HepG2 (cell line): ENCODE measurements at regions not wholly inside any gene's neighbourhood (a gene's known extent, or its start where the extent isn't known, plus 50 kb on each side); places are given as distances from the start of the nearest gene placed in this dataset.

Source experiments
- ATAC-seq: fragments of 200-7000 bp; cut with Tn5 transposase; 3 replicates; pipeline ENCODE4 v1.9.1; 2020; ENCODE audit warnings: mild to moderate bottlenecking, moderate library complexity
- BruUV-seq: library from RNA; stranded (reverse); fragments of 400-500 nt; replicated peaks from 2 replicates; lab custom pipeline; 2021; lab: Mats Ljungman, UMichigan
- CTCF ChIA-PET: fragments of 300-600 bp; formaldehyde crosslinking; extraction: SDS; loops from one replicate; lab custom pipeline; 2021; ENCODE audit warnings: low total read pairs, inconsistent platforms, low intra/inter-chr PET ratio; lab: Yijun Ruan, JAX
- POLR2A ChIA-PET: fragments of 350-600 bp; sonication (Branson Sonifier 250); formaldehyde crosslinking; loops from one replicate; lab custom pipeline; 2020; ENCODE audit warnings: antibody characterized with exemption, inconsistent platforms; lab: Yijun Ruan, JAX
- DNase-seq: peaks from one replicate; pipeline ENCODE4 v3.0.0-alpha.2; 2015; ENCODE audit warnings: low spot score
- FAIRE-seq: peaks from 3 replicates; lab custom pipeline; 2011; peaks lifted over from hg19 to GRCh38; lab: Jason Lieb, UNC
- H2AFZ ChIP-seq: one replicate; pipeline ENCODE4 v1.6.1; 2011; ENCODE audit warnings: low read length, inconsistent platforms
- H3K27ac ChIP-seq: fragments of 300-600 bp; 3 replicates; pipeline ENCODE4 v1.8.0; 2011; ENCODE audit warnings: mixed run types, mild to moderate bottlenecking, mixed read lengths, low read length, inconsistent platforms; ENCODE audit not compliant: insufficient read depth; ENCODE audit errors: extremely low read length
- H3K27me3 ChIP-seq, 2 experiments: fragments of 200-600 bp in 1 of 2; 2 replicates in 1 of 2; 3 replicates in 1 of 2; pipeline versions ENCODE4 v1.6.0 to v1.8.0; 2011; ENCODE audit warnings: low read length in 2 of 2, mild to moderate bottlenecking in 2 of 2, moderate library complexity in 2 of 2, inconsistent platforms in 1 of 2; ENCODE audit not compliant: insufficient read depth in 2 of 2, control insufficient read depth in 1 of 2
- H3K36me3 ChIP-seq, 2 experiments: fragments of 200-600 bp in 1 of 2; replicated peaks in 1 of 2; 2 replicates in 1 of 2; 3 replicates in 1 of 2; pipeline versions ENCODE4 v1.5.1 to v1.8.0; 2011; ENCODE audit warnings: low read length in 2 of 2, inconsistent platforms in 1 of 2; ENCODE audit not compliant: insufficient read depth in 2 of 2, control insufficient read depth in 1 of 2
- H3K4me1 ChIP-seq: 2 replicates; pipeline ENCODE4 v1.5.1; 2012; ENCODE audit warnings: low read length, inconsistent platforms; ENCODE audit not compliant: insufficient read depth
- H3K4me2 ChIP-seq: 2 replicates; pipeline ENCODE4 v1.6.0; 2011; ENCODE audit warnings: low read depth, low read length, inconsistent platforms
- H3K4me3 ChIP-seq, 3 experiments: fragments of 200-600 bp in 1 of 3; sonication (generic), shearing (Covaris generic) in 1 of 3; replicated peaks in 1 of 3; 2 replicates each; pipeline ENCODE4 v1.5.1; 2011 to 2016; ENCODE audit warnings: low read length in 3 of 3, inconsistent platforms in 2 of 3, low read depth in 2 of 3, mild to moderate bottlenecking in 2 of 3, control low read depth in 1 of 3, mixed read lengths in 1 of 3; ENCODE audit not compliant: insufficient read depth in 1 of 3
- H3K79me2 ChIP-seq: one replicate; pipeline ENCODE4 v1.6.1; 2011; ENCODE audit warnings: low read length, inconsistent platforms; ENCODE audit not compliant: insufficient read depth
- H3K9ac ChIP-seq: 2 replicates; pipeline ENCODE4 v1.6.0; 2011; ENCODE audit warnings: mild to moderate bottlenecking, low read depth, low read length, inconsistent platforms; ENCODE audit not compliant: insufficient read depth
- H3K9me3 ChIP-seq: 2 replicates; pipeline ENCODE4 v1.5.1; 2012; ENCODE audit warnings: mild to moderate bottlenecking, low read length
- H4K20me1 ChIP-seq: 2 replicates; pipeline ENCODE4 v1.6.0; 2011; ENCODE audit warnings: inconsistent platforms, mild to moderate bottlenecking, low read length, moderate library complexity; ENCODE audit not compliant: insufficient read depth
- FOXC1 ChIP-seq: sonication (generic); formaldehyde crosslinking; IDR thresholded peaks from 2 replicates; pipeline ENCODE4 v1.8.0; 2022; ENCODE audit warnings: mild to moderate bottlenecking, missing genetic modification reagents, borderline replicate concordance
- HNF4G ChIP-seq, 2 experiments: sonication (generic) in 1 of 2; formaldehyde crosslinking in 1 of 2; IDR thresholded peaks; 2 replicates each; pipeline versions ENCODE4 v1.4.0 to v1.6.1; 2011 to 2020; ENCODE audit warnings: borderline replicate concordance in 2 of 2, low read depth in 2 of 2, mild to moderate bottlenecking in 2 of 2, low read length in 1 of 2, missing genetic modification reagents in 1 of 2, moderate library complexity in 1 of 2
- HOXA3 ChIP-seq: sonication (generic); formaldehyde crosslinking; IDR thresholded peaks from 2 replicates; pipeline ENCODE4 v1.5.0; 2020; ENCODE audit warnings: missing genetic modification reagents
- IKZF4 ChIP-seq: sonication (generic); formaldehyde crosslinking; IDR thresholded peaks from 2 replicates; pipeline ENCODE4 v1.5.1; 2020; ENCODE audit warnings: borderline replicate concordance, mild to moderate bottlenecking, low read depth, missing genetic modification reagents; ENCODE audit errors: not compliant biosample characterization
- JUN ChIP-seq: sonication (generic); formaldehyde crosslinking; IDR thresholded peaks from 2 replicates; pipeline ENCODE4 v1.4.0; 2020; ENCODE audit warnings: mild to moderate bottlenecking, missing genetic modification reagents
- MYNN ChIP-seq: sonication (generic); formaldehyde crosslinking; IDR thresholded peaks from 2 replicates; pipeline ENCODE4 v1.4.0; 2020; ENCODE audit warnings: mild to moderate bottlenecking, low read depth, missing genetic modification reagents
- NFIB ChIP-seq: sonication (generic); formaldehyde crosslinking; IDR thresholded peaks from 2 replicates; pipeline ENCODE4 v1.9.0; 2021; ENCODE audit warnings: missing genetic modification reagents, mild to moderate bottlenecking, borderline replicate concordance
- PHB2 ChIP-seq: fragments of 450-650 bp; IDR thresholded peaks from 2 replicates; pipeline ENCODE4 v1.6.1; 2018; ENCODE audit not compliant: partially characterized antibody
- SP4 ChIP-seq: sonication (generic); formaldehyde crosslinking; IDR thresholded peaks from 2 replicates; pipeline ENCODE4 v1.8.1; 2023; ENCODE audit warnings: mild to moderate bottlenecking, missing genetic modification reagents
- TBX3 ChIP-seq: fragments of 450-650 bp; IDR thresholded peaks from 2 replicates; pipeline ENCODE4 v1.6.1; 2017; ENCODE audit warnings: antibody characterized with exemption, mild to moderate bottlenecking, inconsistent platforms, borderline replicate concordance
- ZNF235 ChIP-seq: sonication (generic); formaldehyde crosslinking; IDR thresholded peaks from 2 replicates; pipeline ENCODE4 v1.8.1; 2023; ENCODE audit warnings: mild to moderate bottlenecking, missing genetic modification reagents, borderline replicate concordance
- ZNF264 ChIP-seq: sonication (generic); formaldehyde crosslinking; IDR thresholded peaks from 2 replicates; pipeline ENCODE4 v1.4.0; 2020; ENCODE audit warnings: missing genetic modification reagents
- ZNF382 ChIP-seq: sonication (generic); formaldehyde crosslinking; IDR thresholded peaks from 2 replicates; pipeline ENCODE4 v1.5.0; 2020; ENCODE audit warnings: missing genetic modification reagents, mild to moderate bottlenecking, borderline replicate concordance
- ZNF510 ChIP-seq: sonication (generic); formaldehyde crosslinking; IDR thresholded peaks from 2 replicates; pipeline ENCODE4 v1.4.0; 2020; ENCODE audit warnings: low read depth, mild to moderate bottlenecking, missing genetic modification reagents
- ZNF543 ChIP-seq: sonication (generic); formaldehyde crosslinking; IDR thresholded peaks from 2 replicates; pipeline ENCODE4 v1.4.0; 2020; ENCODE audit warnings: mild to moderate bottlenecking, missing genetic modification reagents
- ZNF598 ChIP-seq: sonication (generic); formaldehyde crosslinking; IDR thresholded peaks from 2 replicates; pipeline ENCODE4 v1.5.1; 2020; ENCODE audit warnings: mild to moderate bottlenecking, missing genetic modification reagents, borderline replicate concordance
- ZSCAN31 ChIP-seq: sonication (generic); formaldehyde crosslinking; IDR thresholded peaks from 2 replicates; pipeline ENCODE4 v1.5.0; 2020; ENCODE audit warnings: low read depth, mild to moderate bottlenecking, missing genetic modification reagents
- WGBS: methylation state at CpG from one replicate; pipeline ENCODE4 v1.1.6; 2017; ENCODE audit warnings: low lambda C conversion rate; 5-methylcytosine and 5-hydroxymethylcytosine counted together
- in situ Hi-C: cut with HindIII; loops from 2 replicates; pipeline ENCODE4 v1.10.0; 2017; ENCODE audit warnings: low pct_unique_long_range_greater_than_20kb; ENCODE audit not compliant: extremely low pct_ligation_motif_present
- intact Hi-C: fragments of 100-400 bp; cut with micrococcal nuclease; formaldehyde crosslinking; loops from one replicate; pipeline ENCODE4 v1.10.0; 2022; ENCODE audit not compliant: unreplicated experiment
- TF ChIP-seq, protein P1 (sequence below): sonication (generic); formaldehyde crosslinking; IDR thresholded peaks from 2 replicates; pipeline ENCODE4 v1.4.0; 2020; ENCODE audit warnings: mild to moderate bottlenecking, low read depth, missing genetic modification reagents
- TF ChIP-seq, protein P2 (sequence below): IDR thresholded peaks from 2 replicates; pipeline ENCODE4 v1.6.1; 2016; ENCODE audit warnings: low read depth, borderline replicate concordance
- TF ChIP-seq, protein P3 (sequence below): IDR thresholded peaks from 2 replicates; pipeline ENCODE4 v1.6.1; 2016; ENCODE audit warnings: mild to moderate bottlenecking

DNA sequence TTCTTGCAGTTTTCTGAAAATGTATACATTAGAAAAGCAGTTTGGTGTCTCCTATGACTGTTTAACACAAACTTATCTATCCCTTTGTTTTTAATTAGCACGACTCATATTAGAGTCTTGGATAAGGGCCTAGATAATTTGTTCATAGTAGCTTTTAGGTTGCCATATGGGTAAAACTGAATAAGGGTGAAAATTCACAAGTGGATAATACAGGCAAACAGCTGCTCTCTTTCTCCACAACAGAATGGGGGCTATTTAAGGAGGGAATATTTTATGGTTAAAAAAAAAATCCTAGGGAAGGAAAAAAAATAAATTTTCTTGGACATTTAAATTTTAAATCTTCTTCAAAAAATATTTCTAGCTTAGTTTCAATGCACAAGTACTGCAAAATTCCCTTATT is 1416.1 kb downstream of the GATA3 start (continued):
- TF ChIP-seq, protein P1, sequence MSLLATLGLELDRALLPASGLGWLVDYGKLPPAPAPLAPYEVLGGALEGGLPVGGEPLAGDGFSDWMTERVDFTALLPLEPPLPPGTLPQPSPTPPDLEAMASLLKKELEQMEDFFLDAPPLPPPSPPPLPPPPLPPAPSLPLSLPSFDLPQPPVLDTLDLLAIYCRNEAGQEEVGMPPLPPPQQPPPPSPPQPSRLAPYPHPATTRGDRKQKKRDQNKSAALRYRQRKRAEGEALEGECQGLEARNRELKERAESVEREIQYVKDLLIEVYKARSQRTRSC, result no peak
- TF ChIP-seq, protein P2, sequence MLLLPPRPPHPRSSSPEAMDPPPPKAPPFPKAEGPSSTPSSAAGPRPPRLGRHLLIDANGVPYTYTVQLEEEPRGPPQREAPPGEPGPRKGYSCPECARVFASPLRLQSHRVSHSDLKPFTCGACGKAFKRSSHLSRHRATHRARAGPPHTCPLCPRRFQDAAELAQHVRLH (CRISPR knock-in tag), result no peak
- TF ChIP-seq, protein P3, sequence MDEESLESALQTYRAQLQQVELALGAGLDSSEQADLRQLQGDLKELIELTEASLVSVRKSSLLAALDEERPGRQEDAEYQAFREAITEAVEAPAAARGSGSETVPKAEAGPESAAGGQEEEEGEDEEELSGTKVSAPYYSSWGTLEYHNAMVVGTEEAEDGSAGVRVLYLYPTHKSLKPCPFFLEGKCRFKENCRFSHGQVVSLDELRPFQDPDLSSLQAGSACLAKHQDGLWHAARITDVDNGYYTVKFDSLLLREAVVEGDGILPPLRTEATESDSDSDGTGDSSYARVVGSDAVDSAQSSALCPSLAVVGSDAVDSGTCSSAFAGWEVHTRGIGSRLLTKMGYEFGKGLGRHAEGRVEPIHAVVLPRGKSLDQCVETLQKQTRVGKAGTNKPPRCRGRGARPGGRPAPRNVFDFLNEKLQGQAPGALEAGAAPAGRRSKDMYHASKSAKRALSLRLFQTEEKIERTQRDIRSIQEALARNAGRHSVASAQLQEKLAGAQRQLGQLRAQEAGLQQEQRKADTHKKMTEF (CRISPR knock-in tag), result no peak
- TF ChIP-seq IKZF4 (CRISPR knock-in tag) (no peak), ZNF264 (CRISPR knock-in tag) (no peak), HNF4G (IDR thresholded peaks at IDR 0.05; ENCODE audit: borderline replicate concordance, low read depth, low read length) (no peak), HNF4G (CRISPR knock-in tag; IDR thresholded peaks at IDR 0.05; ENCODE audit: borderline replicate concordance, low read depth) (no peak), NFIB (no peak), JUN (CRISPR knock-in tag) (no peak), PHB2 (no peak)

DNA sequence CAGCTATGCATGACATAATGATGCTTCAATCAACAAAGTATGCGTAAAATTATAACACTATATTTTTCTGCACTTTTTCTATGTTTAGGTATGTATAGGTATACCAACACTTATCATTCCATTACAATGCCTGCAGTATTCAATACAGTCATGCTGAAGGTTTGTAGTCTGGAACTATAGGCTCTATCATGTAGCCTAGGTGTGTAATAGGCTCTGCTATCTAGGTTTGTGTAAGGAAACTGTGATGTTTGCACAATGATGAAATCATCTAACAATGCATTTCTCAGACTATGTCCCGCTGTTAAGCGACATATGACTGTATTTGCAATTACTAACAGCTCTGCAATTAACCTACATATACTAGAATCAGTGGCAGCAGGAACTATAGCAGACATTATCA is 1447.5 kb downstream of the GATA3 start:
- Histone ChIP-seq H3K27me3 (no peaks in the 10 kb centered on the region), H3K4me2 (no peak overlapping the region), H3K9me3 (peaks cover 88% of the 10 kb centered on the region), H3K36me3 (no peaks in the 10 kb centered on the region), H3K4me3 (no peak overlapping the region), H3K4me1 (no peaks in the 10 kb centered on the region), H2AFZ (no peak overlapping the region), H3K79me2 (no peaks in the 10 kb centered on the region), H3K9ac (no peak overlapping the region), H4K20me1 (no peaks in the 10 kb centered on the region), H3K27ac (no peak overlapping the region)
- no TSS peak for BruUV-seq
- ATAC-seq, result no peak
- intact Hi-C loops (no loop called here), in situ Hi-C loops (no loop called here)
- WGBS, result 19% methylated on average over 3 of the region's 3 CpGs
- ChIA-PET CTCF (no interaction called here), POLR2A (no interaction called here)
- DNase-seq, result no peak
- FAIRE-seq, result no peak
- TF ChIP-seq ZNF510 (CRISPR knock-in tag) (no peak), SP4 (no peak), MYNN (CRISPR knock-in tag) (no peak), TBX3 (no peak), ZSCAN31 (no peak), ZNF382 (no peak), FOXC1 (CRISPR knock-in tag) (no peak), HOXA3 (CRISPR knock-in tag) (no peak), ZNF543 (CRISPR knock-in tag) (no peak), ZNF598 (no peak), ZNF235 (no peak)
